ENCODE measurements at regions not wholly inside any gene's neighbourhood (a gene's known extent, or its start where the extent isn't known, plus 50 kb on each side); places are given as distances from the start of the nearest gene placed in this dataset.

- DNase-seq (ENCODE audit: low read depth, low spot score) = no peak
Measured at GRCh38 chr11:116224154-116224888, 548.5 kb downstream of the BUD13 start.

GRCh38 chr11:116221351-116221750 lies 551.4 kb downstream of the BUD13 start:
- no peak for DNase-seq (ENCODE audit: low read depth, low spot score)

GRCh38 chr11:116219171-116219635 lies 553.6 kb downstream of the BUD13 start:
- DNase-seq (ENCODE audit: low read depth, low spot score) = no peak

- no peak for DNase-seq (ENCODE audit: low read depth, low spot score)
Measured at GRCh38 chr11:116217441-116217840, 555.3 kb downstream of the BUD13 start.

GRCh38 chr11:116217006-116217405 lies 555.8 kb downstream of the BUD13 start:
- DNase-seq (ENCODE audit: low read depth, low spot score) = peak; percentile 63

- peak; percentile 37 for DNase-seq (ENCODE audit: low read depth, low spot score)
Measured at GRCh38 chr11:116215471-116216113, 557.2 kb downstream of the BUD13 start.

- peak; percentile 54 for DNase-seq (ENCODE audit: low read depth, low spot score)
Measured at GRCh38 chr11:116211147-116211546, 561.6 kb downstream of the BUD13 start.

- DNase-seq (ENCODE audit: low read depth, low spot score) = no peak
Measured at GRCh38 chr11:116210663-116211062, 562.1 kb downstream of the BUD13 start.

- no peak for DNase-seq (ENCODE audit: low read depth, low spot score)
Measured at GRCh38 chr11:116209255-116209654, 563.5 kb downstream of the BUD13 start.

- no peak for DNase-seq (ENCODE audit: low read depth, low spot score)
Measured at GRCh38 chr11:116207421-116208141, 565.2 kb downstream of the BUD13 start.

- DNase-seq (ENCODE audit: low read depth, low spot score) = no peak
Measured at GRCh38 chr11:116207019-116207418, 565.8 kb downstream of the BUD13 start.

- no peak for DNase-seq (ENCODE audit: low read depth, low spot score)
Measured at GRCh38 chr11:116202922-116203321, 569.9 kb downstream of the BUD13 start.

GRCh38 chr11:116200564-116200963 lies 572.2 kb downstream of the BUD13 start:
- no peak for DNase-seq (ENCODE audit: low read depth, low spot score)

GRCh38 chr11:116199182-116199581 lies 573.6 kb downstream of the BUD13 start:
- DNase-seq (ENCODE audit: low read depth, low spot score) = no peak

- DNase-seq (ENCODE audit: low read depth, low spot score) = peak; percentile 56
Measured at GRCh38 chr11:116194156-116194904, 578.5 kb downstream of the BUD13 start.

- peak; percentile 87 for DNase-seq (ENCODE audit: low read depth, low spot score)
Measured at GRCh38 chr11:116193321-116194131, 579.3 kb downstream of the BUD13 start.

- peak; percentile 65 for DNase-seq (ENCODE audit: low read depth, low spot score)
Measured at GRCh38 chr11:116192509-116193210, 580.1 kb downstream of the BUD13 start.

- DNase-seq (ENCODE audit: low read depth, low spot score) = no peak
Measured at GRCh38 chr11:116190861-116191260, 581.9 kb downstream of the BUD13 start.

- DNase-seq (ENCODE audit: low read depth, low spot score) = peak; percentile 54
Measured at GRCh38 chr11:116189408-116190170, 583.2 kb downstream of the BUD13 start.
